ENCODE measurements at regions not wholly inside any gene's neighbourhood (a gene's known extent, or its start where the extent isn't known, plus 50 kb on each side); places are given as distances from the start of the nearest gene placed in this dataset.

GRCh38 chr2:41314511-41315070, 733.2 kb upstream of the PKDCC start:
- Histone ChIP-seq H3K79me2 (ENCODE audit: control insufficient read depth, insufficient read depth, low read length) (no peaks in the 10 kb centered on the region), H3K4me1 (ENCODE audit: control insufficient read depth, extremely low read depth, insufficient read depth, low read length) (no peaks in the 10 kb centered on the region)

GRCh38 chr2:41319437-41319836, 728.4 kb upstream of the PKDCC start:
- DNase-seq (ENCODE audit: low read depth in 2 of 2) = no peak
- Histone ChIP-seq H3K79me2 (ENCODE audit: control insufficient read depth, insufficient read depth, low read length) (no peaks in the 10 kb centered on the region), H3K36me3 (ENCODE audit: control insufficient read depth, insufficient read depth, low read length) (no peaks in the 10 kb centered on the region), H3K9ac (ENCODE audit: insufficient read depth, low read length) (no peak overlapping the region), H3K4me1 (ENCODE audit: control insufficient read depth, extremely low read depth, insufficient read depth, low read length) (no peaks in the 10 kb centered on the region), H4K20me1 (ENCODE audit: control insufficient read depth, extremely low read depth, insufficient read depth, low read length) (no peaks in the 10 kb centered on the region), H3K4me2 (ENCODE audit: extremely low read depth, insufficient read depth, low read length) (no peak overlapping the region), H3K27me3 (ENCODE audit: control insufficient read depth, insufficient read depth, low read length) (no peaks in the 10 kb centered on the region), H3K9me3 (ENCODE audit: control insufficient read depth, insufficient read depth, low read depth, low read length) (no peaks in the 10 kb centered on the region), H3K4me3 (replicated peaks in 1 of 4; ENCODE audit: control extremely low read depth in 1 of 4, insufficient read depth in 1 of 4, low read depth in 3 of 4, low read length in 4 of 4) (no peak overlapping the region), H2AFZ (ENCODE audit: low read length) (no peak overlapping the region), H3K27ac (ENCODE audit: insufficient read depth, low read length) (no peak overlapping the region)
- TF ChIP-seq EZH2 (IDR thresholded peaks at IDR 0.05; ENCODE audit: low read length, missing control alignments) (no peak), CTCF (conservative IDR thresholded peaks at IDR 0.05 in 1 of 2, IDR thresholded peaks at IDR 0.05 in 1 of 2; ENCODE audit: low read depth in 1 of 2, low read length in 2 of 2) (no peak)

More at GRCh38 chr2:41314511-41315070, 733.2 kb upstream of the PKDCC start:
- no peaks in the 10 kb centered on the region for H4K20me1 ChIP-seq (ENCODE audit: control insufficient read depth, extremely low read depth, insufficient read depth, low read length)
- H3K36me3 ChIP-seq (ENCODE audit: control insufficient read depth, insufficient read depth, low read length) = no peaks in the 10 kb centered on the region
- H2AFZ ChIP-seq (ENCODE audit: low read length) = no peak overlapping the region
- DNase-seq (ENCODE audit: low read depth in 2 of 2) = no peak
- no peaks in the 10 kb centered on the region for H3K9me3 ChIP-seq (ENCODE audit: control insufficient read depth, insufficient read depth, low read depth, low read length)
- H3K4me2 ChIP-seq (ENCODE audit: extremely low read depth, insufficient read depth, low read length) = no peak overlapping the region
- H3K9ac ChIP-seq (ENCODE audit: insufficient read depth, low read length) = no peak overlapping the region
- TF ChIP-seq EZH2 (IDR thresholded peaks at IDR 0.05; ENCODE audit: low read length, missing control alignments) (no peak), CTCF (conservative IDR thresholded peaks at IDR 0.05 in 1 of 2, IDR thresholded peaks at IDR 0.05 in 1 of 2; ENCODE audit: low read depth in 1 of 2, low read length in 2 of 2) (no peak)
- H3K27ac ChIP-seq (ENCODE audit: insufficient read depth, low read length) = no peak overlapping the region
- no peaks in the 10 kb centered on the region for H3K27me3 ChIP-seq (ENCODE audit: control insufficient read depth, insufficient read depth, low read length)
- no peak overlapping the region for H3K4me3 ChIP-seq (replicated peaks in 1 of 4; ENCODE audit: control extremely low read depth in 1 of 4, insufficient read depth in 1 of 4, low read depth in 3 of 4, low read length in 4 of 4)

- TF ChIP-seq EZH2 (IDR thresholded peaks at IDR 0.05; ENCODE audit: low read length, missing control alignments) = no peak
- H3K9me3 ChIP-seq (ENCODE audit: control insufficient read depth, insufficient read depth, low read depth, low read length) = no peaks in the 10 kb centered on the region
- no peak overlapping the region for H3K4me2 ChIP-seq (ENCODE audit: extremely low read depth, insufficient read depth, low read length)
These were observed 727.3 kb upstream of the PKDCC start for GRCh38 chr2:41320491-41320890.

More at GRCh38 chr2:41320491-41320890, 727.3 kb upstream of the PKDCC start:
- no peak for DNase-seq (ENCODE audit: low read depth in 2 of 2)
- Histone ChIP-seq H3K4me3 (replicated peaks in 1 of 4; ENCODE audit: control extremely low read depth in 1 of 4, insufficient read depth in 1 of 4, low read depth in 3 of 4, low read length in 4 of 4) (no peak overlapping the region), H2AFZ (ENCODE audit: low read length) (no peak overlapping the region), H3K4me1 (ENCODE audit: control insufficient read depth, extremely low read depth, insufficient read depth, low read length) (no peaks in the 10 kb centered on the region), H4K20me1 (ENCODE audit: control insufficient read depth, extremely low read depth, insufficient read depth, low read length) (no peaks in the 10 kb centered on the region), H3K9ac (ENCODE audit: insufficient read depth, low read length) (no peak overlapping the region), H3K36me3 (ENCODE audit: control insufficient read depth, insufficient read depth, low read length) (no peaks in the 10 kb centered on the region), H3K27ac (ENCODE audit: insufficient read depth, low read length) (no peak overlapping the region), H3K79me2 (ENCODE audit: control insufficient read depth, insufficient read depth, low read length) (no peaks in the 10 kb centered on the region), H3K27me3 (ENCODE audit: control insufficient read depth, insufficient read depth, low read length) (no peaks in the 10 kb centered on the region)

All from fibroblast of lung (primary cell).